ENCODE measurements at regions not wholly inside any gene's neighbourhood (a gene's known extent, or its start where the extent isn't known, plus 50 kb on each side); places are given as distances from the start of the nearest gene placed in this dataset.

GRCh38 chr13:83340170-83340569 is 542.1 kb downstream of the SLITRK1 start:
- no peaks in the 10 kb centered on the region for H3K36me3 ChIP-seq (replicated peaks; ENCODE audit: control insufficient read depth, insufficient read depth, low read length)

DNA sequence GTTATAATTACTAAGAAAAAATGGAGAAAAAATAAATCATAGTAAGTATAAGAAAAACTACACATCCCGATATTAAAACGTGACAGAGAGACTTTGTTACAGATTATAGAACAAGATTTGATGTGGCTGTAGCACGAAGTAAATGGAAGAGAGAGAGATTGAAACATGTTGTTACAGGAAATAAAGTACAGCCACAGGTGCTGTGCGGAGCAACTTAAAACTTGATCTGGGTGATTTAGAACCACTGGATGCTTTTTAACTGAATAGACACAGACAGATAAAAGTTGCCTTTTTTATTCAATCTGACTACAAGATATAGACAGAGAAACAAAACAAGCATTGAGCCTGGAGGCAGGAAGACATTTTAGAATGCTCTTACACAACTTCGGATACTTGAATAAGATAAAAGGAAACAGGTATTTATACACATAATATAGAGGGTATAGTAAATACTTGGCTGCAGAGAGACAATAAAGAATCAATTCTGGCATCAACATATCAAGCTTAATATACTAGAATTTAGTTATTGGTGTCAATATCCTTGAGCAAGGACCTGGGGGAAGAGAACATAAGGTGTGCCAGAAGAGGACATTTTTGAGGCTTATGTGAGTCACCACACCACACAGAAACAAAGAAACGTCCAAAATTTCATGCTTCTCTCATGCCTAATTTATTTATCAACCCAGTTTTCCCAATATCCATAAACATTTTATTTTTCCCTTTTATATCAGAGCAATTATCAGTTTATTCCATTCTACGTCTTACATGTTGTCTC is 548.5 kb downstream of the SLITRK1 start:
- no peak for DNase-seq
- Histone ChIP-seq H3K4me3 (ENCODE audit: insufficient read depth, low read depth, low read length) (no peak overlapping the region), H3K36me3 (replicated peaks; ENCODE audit: control insufficient read depth, insufficient read depth, low read length) (no peaks in the 10 kb centered on the region), H3K27me3 (ENCODE audit: control insufficient read depth, insufficient read depth, low read length) (no peaks in the 10 kb centered on the region)

More at GRCh38 chr13:83340170-83340569, 542.1 kb downstream of the SLITRK1 start:
- no peak overlapping the region for H3K4me3 ChIP-seq (ENCODE audit: insufficient read depth, low read depth, low read length)
- no peaks in the 10 kb centered on the region for H3K27me3 ChIP-seq (ENCODE audit: control insufficient read depth, insufficient read depth, low read length)
- DNase-seq, result no peak

DNA sequence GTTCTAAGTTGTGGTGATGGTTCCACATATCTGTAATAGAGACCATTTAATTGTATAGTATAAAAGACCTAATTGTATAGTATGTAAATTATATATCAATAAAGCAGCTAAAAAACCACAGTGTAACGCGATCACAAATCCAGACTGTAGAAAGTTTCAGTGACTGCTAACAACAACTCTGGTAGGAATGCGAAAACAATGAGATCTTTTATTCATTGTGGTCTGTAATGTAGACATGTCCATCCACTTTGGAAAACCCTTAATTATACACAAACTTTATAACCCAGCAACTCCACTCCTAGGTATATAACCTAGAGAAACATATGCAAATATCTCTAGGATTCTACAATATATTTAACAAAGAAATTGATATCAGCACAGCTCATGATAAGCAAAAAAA is 549.5 kb downstream of the SLITRK1 start:
- Histone ChIP-seq H3K36me3 (replicated peaks; ENCODE audit: control insufficient read depth, insufficient read depth, low read length) (no peaks in the 10 kb centered on the region), H3K4me3 (ENCODE audit: insufficient read depth, low read depth, low read length) (no peak overlapping the region), H3K27me3 (ENCODE audit: control insufficient read depth, insufficient read depth, low read length) (no peaks in the 10 kb centered on the region)
- no peak for DNase-seq

DNA sequence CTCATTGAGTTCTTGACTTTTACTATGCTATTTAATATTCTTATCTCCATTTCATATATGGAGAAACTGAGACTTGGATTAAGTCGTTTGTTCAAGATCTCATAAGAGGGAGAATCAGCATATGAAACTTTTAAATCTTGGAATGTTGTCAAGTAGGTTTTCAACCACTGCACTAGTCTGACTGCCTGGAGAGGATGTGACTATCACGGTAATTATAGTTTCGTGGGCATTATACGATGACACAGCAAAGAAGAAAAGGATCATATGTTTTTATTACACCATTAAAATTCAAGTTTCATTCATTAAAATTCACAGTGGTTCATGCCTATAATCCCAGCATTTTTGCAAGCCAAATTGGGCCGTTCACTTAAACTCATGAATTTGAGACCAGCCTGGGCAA is 555.2 kb downstream of the SLITRK1 start:
- no peaks in the 10 kb centered on the region for H3K27me3 ChIP-seq (ENCODE audit: control insufficient read depth, insufficient read depth, low read length)
- no peak for DNase-seq
- no peaks in the 10 kb centered on the region for H3K36me3 ChIP-seq (replicated peaks; ENCODE audit: control insufficient read depth, insufficient read depth, low read length)
- H3K4me3 ChIP-seq (ENCODE audit: insufficient read depth, low read depth, low read length), result no peak overlapping the region

GRCh38 chr13:83325125-83325853 is 557.0 kb downstream of the SLITRK1 start:
- no peaks in the 10 kb centered on the region for H3K36me3 ChIP-seq (replicated peaks; ENCODE audit: control insufficient read depth, insufficient read depth, low read length)
- no peak for DNase-seq
- no peaks in the 10 kb centered on the region for H3K27me3 ChIP-seq (ENCODE audit: control insufficient read depth, insufficient read depth, low read length)

GRCh38 chr13:83311886-83312577 is 570.2 kb downstream of the SLITRK1 start:
- DNase-seq, result no peak
- H3K36me3 ChIP-seq (replicated peaks; ENCODE audit: control insufficient read depth, insufficient read depth, low read length), result no peaks in the 10 kb centered on the region
- no peaks in the 10 kb centered on the region for H3K27me3 ChIP-seq (ENCODE audit: control insufficient read depth, insufficient read depth, low read length)
- H3K4me3 ChIP-seq (ENCODE audit: insufficient read depth, low read depth, low read length), result no peak overlapping the region

More at GRCh38 chr13:83325125-83325853, 557.0 kb downstream of the SLITRK1 start:
- H3K4me3 ChIP-seq (ENCODE audit: insufficient read depth, low read depth, low read length), result no peak overlapping the region

GRCh38 chr13:83298617-83299016 is 583.7 kb downstream of the SLITRK1 start:
- Histone ChIP-seq H3K36me3 (replicated peaks; ENCODE audit: control insufficient read depth, insufficient read depth, low read length) (no peaks in the 10 kb centered on the region), H3K27me3 (ENCODE audit: control insufficient read depth, insufficient read depth, low read length) (no peaks in the 10 kb centered on the region), H3K4me3 (ENCODE audit: insufficient read depth, low read depth, low read length) (no peak overlapping the region)
- DNase-seq, result no peak

DNA sequence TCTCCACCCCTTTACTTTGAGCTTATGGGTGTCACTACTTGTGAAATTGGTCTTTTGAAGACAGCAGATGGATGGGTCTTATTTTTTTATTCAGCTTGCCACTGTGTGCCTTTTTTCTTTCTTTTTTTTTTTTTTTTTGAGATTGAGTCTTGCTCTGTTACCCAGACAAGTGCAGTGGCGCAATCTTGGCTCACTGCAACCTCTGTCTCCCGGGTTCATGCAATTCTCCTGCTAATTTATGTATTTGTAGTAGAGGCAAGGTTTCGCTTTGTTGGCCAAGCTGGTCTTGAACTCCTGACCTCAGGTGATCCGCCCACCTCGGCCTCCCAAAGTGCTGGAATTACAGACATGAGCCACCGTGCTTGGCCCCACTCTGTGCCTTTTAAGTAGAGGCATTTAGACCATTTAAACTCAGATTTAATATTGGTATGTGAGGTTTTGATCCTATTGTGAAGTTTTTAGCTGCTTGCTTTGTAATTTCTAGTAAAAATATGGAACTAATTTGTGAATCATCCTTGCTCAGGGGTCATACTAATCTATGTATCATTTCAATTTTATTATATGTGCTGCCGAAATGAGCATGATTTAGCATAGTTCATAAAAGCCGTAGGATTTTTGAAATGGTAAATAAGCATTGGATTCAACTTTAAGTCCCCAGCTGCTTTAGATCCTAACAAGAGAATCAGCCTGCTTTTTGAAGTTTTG is 584.5 kb downstream of the SLITRK1 start:
- DNase-seq, result no peak
- Histone ChIP-seq H3K4me3 (ENCODE audit: insufficient read depth, low read depth, low read length) (no peak overlapping the region), H3K36me3 (replicated peaks; ENCODE audit: control insufficient read depth, insufficient read depth, low read length) (no peaks in the 10 kb centered on the region), H3K27me3 (ENCODE audit: control insufficient read depth, insufficient read depth, low read length) (no peaks in the 10 kb centered on the region)

- Histone ChIP-seq H3K4me3 (ENCODE audit: insufficient read depth, low read depth, low read length) (no peak overlapping the region), H3K36me3 (replicated peaks; ENCODE audit: control insufficient read depth, insufficient read depth, low read length) (no peaks in the 10 kb centered on the region), H3K27me3 (ENCODE audit: control insufficient read depth, insufficient read depth, low read length) (no peaks in the 10 kb centered on the region)
- no peak for DNase-seq
Observed at GRCh38 chr13:83295686-83296085, 586.6 kb downstream of the SLITRK1 start.

GRCh38 chr13:83286737-83287136 is 595.5 kb downstream of the SLITRK1 start:
- Histone ChIP-seq H3K4me3 (ENCODE audit: insufficient read depth, low read depth, low read length) (no peak overlapping the region), H3K36me3 (replicated peaks; ENCODE audit: control insufficient read depth, insufficient read depth, low read length) (no peaks in the 10 kb centered on the region), H3K27me3 (ENCODE audit: control insufficient read depth, insufficient read depth, low read length) (no peaks in the 10 kb centered on the region)
- no peak for DNase-seq

- no peaks in the 10 kb centered on the region for H3K27me3 ChIP-seq (ENCODE audit: control insufficient read depth, insufficient read depth, low read length)
- no peaks in the 10 kb centered on the region for H3K36me3 ChIP-seq (replicated peaks; ENCODE audit: control insufficient read depth, insufficient read depth, low read length)
- no peak for DNase-seq
- no peak overlapping the region for H3K4me3 ChIP-seq (ENCODE audit: insufficient read depth, low read depth, low read length)
Observed at GRCh38 chr13:83281654-83282053, 600.6 kb downstream of the SLITRK1 start.

GRCh38 chr13:83274679-83275078 is 607.6 kb downstream of the SLITRK1 start:
- H3K27me3 ChIP-seq (ENCODE audit: control insufficient read depth, insufficient read depth, low read length), result no peaks in the 10 kb centered on the region
- H3K4me3 ChIP-seq (ENCODE audit: insufficient read depth, low read depth, low read length), result no peak overlapping the region
- DNase-seq, result no peak
- no peaks in the 10 kb centered on the region for H3K36me3 ChIP-seq (replicated peaks; ENCODE audit: control insufficient read depth, insufficient read depth, low read length)

DNA sequence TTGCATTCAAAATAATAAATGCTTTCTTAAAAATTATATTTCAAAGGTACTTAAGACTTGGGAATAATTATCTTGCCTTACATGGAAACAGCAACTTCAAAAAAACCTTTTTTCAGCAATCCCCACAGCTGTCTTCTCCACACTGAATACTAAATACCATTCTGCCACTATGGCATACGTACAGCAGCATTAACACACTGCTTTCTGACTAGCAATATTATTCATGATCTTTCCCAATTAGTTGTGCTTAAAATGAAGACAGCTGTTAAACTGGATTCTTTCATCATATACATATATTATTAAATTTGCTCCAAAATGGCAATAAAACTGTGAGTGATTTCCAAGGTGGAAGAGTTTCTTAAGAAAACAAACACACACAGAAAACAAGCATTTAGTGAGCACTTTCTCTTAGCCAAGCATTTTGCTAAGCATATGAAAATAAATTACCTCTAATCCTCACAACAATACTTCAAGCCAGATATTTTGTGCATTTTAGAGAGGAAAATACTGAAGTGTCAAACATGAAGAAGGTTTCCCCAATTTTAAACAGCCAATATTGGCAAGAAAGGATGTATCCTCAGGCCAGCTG is 609.5 kb downstream of the SLITRK1 start:
- no peaks in the 10 kb centered on the region for H3K36me3 ChIP-seq (replicated peaks; ENCODE audit: control insufficient read depth, insufficient read depth, low read length)
- DNase-seq, result no peak
- no peak overlapping the region for H3K4me3 ChIP-seq (ENCODE audit: insufficient read depth, low read depth, low read length)
- H3K27me3 ChIP-seq (ENCODE audit: control insufficient read depth, insufficient read depth, low read length), result no peaks in the 10 kb centered on the region

- Histone ChIP-seq H3K27me3 (ENCODE audit: control insufficient read depth, insufficient read depth, low read length) (no peaks in the 10 kb centered on the region), H3K36me3 (replicated peaks; ENCODE audit: control insufficient read depth, insufficient read depth, low read length) (no peaks in the 10 kb centered on the region), H3K4me3 (ENCODE audit: insufficient read depth, low read depth, low read length) (no peak overlapping the region)
- no peak for DNase-seq
Observed at GRCh38 chr13:83272076-83272475, 610.2 kb downstream of the SLITRK1 start.

Measured in H7 (cell line).